BE2C (cell line): ENCODE measurements at regions not wholly inside any gene's neighbourhood (a gene's known extent, or its start where the extent isn't known, plus 50 kb on each side); places are given as distances from the start of the nearest gene placed in this dataset.

Experiments used
- DNase-seq: peaks from one replicate; pipeline ENCODE4 v3.0.0-alpha.2; 2020
- H3K27me3 ChIP-seq: fragments of 250-450 bp; sonication (Bioruptor Pico); 2 replicates; pipeline ENCODE4 v1.5.1; 2020; ENCODE audit warnings: mild to moderate bottlenecking
- H3K36me3 ChIP-seq: fragments of 250-450 bp; sonication (Bioruptor Pico); 2 replicates; pipeline ENCODE4 v1.5.1; 2020; ENCODE audit warnings: mild to moderate bottlenecking
- H3K4me1 ChIP-seq: fragments of 250-450 bp; sonication (Bioruptor Pico); 2 replicates; pipeline ENCODE4 v1.5.1; 2020
- H3K4me3 ChIP-seq: 2 replicates; pipeline ENCODE4 v1.5.1; 2011; ENCODE audit warnings: low read depth, low read length
- H3K9me3 ChIP-seq: fragments of 250-450 bp; sonication (Bioruptor Pico); 2 replicates; pipeline ENCODE4 v1.5.1; 2020
- TF ChIP-seq, protein P1 (sequence below): IDR thresholded peaks from 2 replicates; pipeline ENCODE4 v1.5.1; 2012; ENCODE audit warnings: mild to moderate bottlenecking, low read depth, low read length

DNA sequence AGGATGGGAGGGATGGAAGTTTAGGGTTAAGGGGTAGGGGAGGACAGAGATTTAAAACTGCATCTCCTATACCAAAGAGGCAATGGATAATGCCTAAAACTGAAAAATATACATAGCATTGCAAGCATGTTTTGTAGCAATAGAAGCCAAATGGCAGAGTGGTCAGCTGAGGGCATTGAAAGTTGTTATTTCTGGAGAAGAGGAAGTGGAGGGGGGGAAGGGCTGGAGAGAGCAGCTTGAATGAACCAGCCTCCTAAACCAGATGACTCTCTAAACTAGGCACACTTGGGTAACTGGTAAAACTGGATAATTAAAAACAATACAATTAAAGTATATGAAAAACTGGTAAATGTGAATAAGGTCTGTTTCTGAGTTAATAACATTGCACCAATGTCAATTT, 70.3 kb upstream of the TP53I11 start:
- TF ChIP-seq, protein P1, sequence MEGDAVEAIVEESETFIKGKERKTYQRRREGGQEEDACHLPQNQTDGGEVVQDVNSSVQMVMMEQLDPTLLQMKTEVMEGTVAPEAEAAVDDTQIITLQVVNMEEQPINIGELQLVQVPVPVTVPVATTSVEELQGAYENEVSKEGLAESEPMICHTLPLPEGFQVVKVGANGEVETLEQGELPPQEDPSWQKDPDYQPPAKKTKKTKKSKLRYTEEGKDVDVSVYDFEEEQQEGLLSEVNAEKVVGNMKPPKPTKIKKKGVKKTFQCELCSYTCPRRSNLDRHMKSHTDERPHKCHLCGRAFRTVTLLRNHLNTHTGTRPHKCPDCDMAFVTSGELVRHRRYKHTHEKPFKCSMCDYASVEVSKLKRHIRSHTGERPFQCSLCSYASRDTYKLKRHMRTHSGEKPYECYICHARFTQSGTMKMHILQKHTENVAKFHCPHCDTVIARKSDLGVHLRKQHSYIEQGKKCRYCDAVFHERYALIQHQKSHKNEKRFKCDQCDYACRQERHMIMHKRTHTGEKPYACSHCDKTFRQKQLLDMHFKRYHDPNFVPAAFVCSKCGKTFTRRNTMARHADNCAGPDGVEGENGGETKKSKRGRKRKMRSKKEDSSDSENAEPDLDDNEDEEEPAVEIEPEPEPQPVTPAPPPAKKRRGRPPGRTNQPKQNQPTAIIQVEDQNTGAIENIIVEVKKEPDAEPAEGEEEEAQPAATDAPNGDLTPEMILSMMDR = no peak
- Histone ChIP-seq H3K4me1 (peaks cover 4% of the 10 kb centered on the region), H3K9me3 (no peaks in the 10 kb centered on the region), H3K27me3 (no peaks in the 10 kb centered on the region), H3K4me3 (no peak overlapping the region), H3K36me3 (no peaks in the 10 kb centered on the region)
- DNase-seq = no peak

DNA sequence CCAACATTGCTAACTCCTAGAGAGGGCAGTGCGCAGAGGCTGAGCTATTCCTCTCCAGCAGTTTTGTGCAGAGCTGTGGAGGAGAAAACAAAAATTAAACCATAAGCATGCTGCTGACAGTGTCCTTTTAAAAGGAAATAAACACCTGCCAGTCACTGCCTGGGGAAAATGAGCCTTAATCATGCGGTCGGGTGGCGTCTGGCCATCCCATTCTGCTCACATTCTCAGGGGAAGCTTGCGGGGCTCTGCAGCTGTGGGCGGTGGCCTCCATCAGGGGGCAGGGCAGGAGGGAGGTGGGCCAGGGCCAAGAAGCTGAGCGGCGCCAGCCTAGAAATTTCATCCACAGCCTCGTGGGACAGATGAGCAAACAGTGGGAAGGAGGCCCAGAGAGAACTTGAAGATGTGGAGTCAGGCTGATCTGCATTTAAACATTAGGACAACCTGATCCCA, 71.0 kb upstream of the TP53I11 start:
- no peaks in the 10 kb centered on the region for H3K27me3 ChIP-seq
- H3K36me3 ChIP-seq = no peaks in the 10 kb centered on the region
- peaks cover 10% of the 10 kb centered on the region for H3K4me1 ChIP-seq
- no peak overlapping the region for H3K4me3 ChIP-seq
- TF ChIP-seq, protein P1 = no peak
- H3K9me3 ChIP-seq = no peaks in the 10 kb centered on the region
- DNase-seq = peak; percentile 30

GRCh38 chr11:45022294-45023064, 71.8 kb upstream of the TP53I11 start:
- TF ChIP-seq, protein P1 = no peak

DNA sequence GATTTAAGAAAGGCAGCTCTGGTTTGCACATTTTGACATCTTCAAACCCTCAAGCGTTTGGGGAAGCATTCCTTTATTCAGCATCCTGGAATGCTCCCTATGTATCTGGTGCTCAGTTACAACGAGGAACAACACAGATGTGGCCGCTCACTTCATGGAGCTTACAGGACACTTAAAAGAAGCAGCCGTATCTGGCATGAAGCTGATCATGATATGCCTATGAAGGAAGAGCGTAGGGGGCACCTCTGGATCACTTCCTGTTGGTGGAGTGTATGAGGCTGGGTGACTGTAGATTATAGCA, 72.3 kb upstream of the TP53I11 start:
- TF ChIP-seq, protein P1 = no peak
- Histone ChIP-seq H3K36me3 (no peaks in the 10 kb centered on the region), H3K9me3 (no peaks in the 10 kb centered on the region), H3K27me3 (no peaks in the 10 kb centered on the region), H3K4me3 (no peak overlapping the region), H3K4me1 (peaks cover 10% of the 10 kb centered on the region)
- no peak for DNase-seq

More at GRCh38 chr11:45022294-45023064, 71.8 kb upstream of the TP53I11 start:
- Histone ChIP-seq H3K27me3 (no peaks in the 10 kb centered on the region), H3K36me3 (no peaks in the 10 kb centered on the region), H3K9me3 (no peaks in the 10 kb centered on the region), H3K4me3 (no peak overlapping the region), H3K4me1 (peaks cover 10% of the 10 kb centered on the region)
- DNase-seq = no peak

- Histone ChIP-seq H3K9me3 (no peaks in the 10 kb centered on the region), H3K4me1 (peaks cover 10% of the 10 kb centered on the region), H3K36me3 (no peaks in the 10 kb centered on the region), H3K4me3 (no peak overlapping the region), H3K27me3 (no peaks in the 10 kb centered on the region)
- no peak for DNase-seq
- TF ChIP-seq, protein P1 = no peak
Measured at GRCh38 chr11:45024316-45024715, 73.6 kb upstream of the TP53I11 start.

GRCh38 chr11:45024846-45025588, 74.3 kb upstream of the TP53I11 start:
- Histone ChIP-seq H3K9me3 (no peaks in the 10 kb centered on the region), H3K4me3 (no peak overlapping the region), H3K27me3 (no peaks in the 10 kb centered on the region), H3K4me1 (peaks cover 10% of the 10 kb centered on the region), H3K36me3 (no peaks in the 10 kb centered on the region)
- TF ChIP-seq, protein P1 = no peak
- no peak for DNase-seq
